Ascending aorta (tissue), 2 donors: ENCODE measurements at regions not wholly inside any gene's neighbourhood (a gene's known extent, or its start where the extent isn't known, plus 50 kb on each side); places are given as distances from the start of the nearest gene placed in this dataset.

Experiments
- DNase-seq, 2 donors: peaks; one replicate each; pipeline ENCODE4 v3.0.0-alpha.2; 2019; ENCODE audit warnings: low spot score in 2 of 2
- H3K27ac ChIP-seq, 2 donors: fragments of 200-600 bp; sonication (generic); one replicate each; pipeline ENCODE4 v1.5.1; 2016 to 2017; ENCODE audit warnings: mild to moderate bottlenecking in 1 of 2
- H3K27me3 ChIP-seq: fragments of 200-600 bp; sonication (generic); one replicate; pipeline ENCODE4 v1.5.1; 2017
- H3K36me3 ChIP-seq, 2 donors: fragments of 200-600 bp; sonication (generic); one replicate each; pipeline ENCODE4 v1.5.1; 2016
- H3K4me1 ChIP-seq, 2 donors: fragments of 200-600 bp; sonication (generic); one replicate each; pipeline ENCODE4 v1.5.1; 2016 to 2017; ENCODE audit warnings: mild to moderate bottlenecking in 1 of 2
- H3K4me3 ChIP-seq, 2 donors: fragments of 200-600 bp; sonication (generic); one replicate each; pipeline ENCODE4 v1.5.1; 2016 to 2017; ENCODE audit warnings: mild to moderate bottlenecking in 1 of 2
- H3K9me3 ChIP-seq, 2 donors: fragments of 200-600 bp; sonication (generic); one replicate each; pipeline ENCODE4 v1.5.1; 2016
- intact Hi-C: fragments of 100-400 bp; cut with DNase I; formaldehyde crosslinking; loops from one replicate; pipeline ENCODE4 v1.15.1; 2023
- TF ChIP-seq, protein P1 (sequence below), 3 experiments: fragments of 200-600 bp in 2 of 3; fragments of 450-650 bp in 1 of 3; sonication (generic) in 2 of 3; IDR thresholded peaks; one replicate each; pipeline ENCODE4 v1.5.1; 2016 to 2019; ENCODE audit warnings: antibody characterized with exemption in 3 of 3, mild to moderate bottlenecking in 1 of 3, moderate library complexity in 1 of 3

DNA sequence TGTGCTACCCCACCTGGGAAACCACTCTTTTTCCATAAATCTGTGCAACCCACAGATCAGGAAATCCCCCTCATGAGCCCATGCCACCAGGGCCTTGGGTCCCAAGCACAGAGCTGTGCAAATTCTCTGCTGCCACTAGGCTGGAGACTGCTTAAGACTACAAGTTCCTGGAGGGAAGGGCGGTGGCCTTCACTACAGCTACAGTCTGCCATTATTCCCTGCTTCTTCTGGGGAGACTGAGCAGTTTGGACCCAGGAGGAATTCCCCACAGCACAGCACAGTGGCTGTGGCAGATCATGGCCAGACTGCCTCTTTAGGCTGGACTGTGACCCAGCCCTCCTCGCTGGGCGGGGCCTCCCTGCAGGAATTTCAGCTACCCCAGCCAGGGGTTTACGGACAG is 89.7 kb upstream of the GRB10 start:
- H3K36me3 ChIP-seq: no peaks in the 10 kb centered on the region
- no peaks in the 10 kb centered on the region for H3K9me3 ChIP-seq
- peaks cover 0 to 10% of the 10 kb centered on the region in 2 donors for H3K4me1 ChIP-seq
- no peak for DNase-seq
- no peaks in the 10 kb centered on the region for H3K27me3 ChIP-seq
- TF ChIP-seq, protein P1, sequence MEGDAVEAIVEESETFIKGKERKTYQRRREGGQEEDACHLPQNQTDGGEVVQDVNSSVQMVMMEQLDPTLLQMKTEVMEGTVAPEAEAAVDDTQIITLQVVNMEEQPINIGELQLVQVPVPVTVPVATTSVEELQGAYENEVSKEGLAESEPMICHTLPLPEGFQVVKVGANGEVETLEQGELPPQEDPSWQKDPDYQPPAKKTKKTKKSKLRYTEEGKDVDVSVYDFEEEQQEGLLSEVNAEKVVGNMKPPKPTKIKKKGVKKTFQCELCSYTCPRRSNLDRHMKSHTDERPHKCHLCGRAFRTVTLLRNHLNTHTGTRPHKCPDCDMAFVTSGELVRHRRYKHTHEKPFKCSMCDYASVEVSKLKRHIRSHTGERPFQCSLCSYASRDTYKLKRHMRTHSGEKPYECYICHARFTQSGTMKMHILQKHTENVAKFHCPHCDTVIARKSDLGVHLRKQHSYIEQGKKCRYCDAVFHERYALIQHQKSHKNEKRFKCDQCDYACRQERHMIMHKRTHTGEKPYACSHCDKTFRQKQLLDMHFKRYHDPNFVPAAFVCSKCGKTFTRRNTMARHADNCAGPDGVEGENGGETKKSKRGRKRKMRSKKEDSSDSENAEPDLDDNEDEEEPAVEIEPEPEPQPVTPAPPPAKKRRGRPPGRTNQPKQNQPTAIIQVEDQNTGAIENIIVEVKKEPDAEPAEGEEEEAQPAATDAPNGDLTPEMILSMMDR (IDR thresholded peaks at IDR 0.05): no peak
- intact Hi-C loops: no loop called here
- H3K4me3 ChIP-seq: no peak overlapping the region
- H3K27ac ChIP-seq: no peak overlapping the region

DNA sequence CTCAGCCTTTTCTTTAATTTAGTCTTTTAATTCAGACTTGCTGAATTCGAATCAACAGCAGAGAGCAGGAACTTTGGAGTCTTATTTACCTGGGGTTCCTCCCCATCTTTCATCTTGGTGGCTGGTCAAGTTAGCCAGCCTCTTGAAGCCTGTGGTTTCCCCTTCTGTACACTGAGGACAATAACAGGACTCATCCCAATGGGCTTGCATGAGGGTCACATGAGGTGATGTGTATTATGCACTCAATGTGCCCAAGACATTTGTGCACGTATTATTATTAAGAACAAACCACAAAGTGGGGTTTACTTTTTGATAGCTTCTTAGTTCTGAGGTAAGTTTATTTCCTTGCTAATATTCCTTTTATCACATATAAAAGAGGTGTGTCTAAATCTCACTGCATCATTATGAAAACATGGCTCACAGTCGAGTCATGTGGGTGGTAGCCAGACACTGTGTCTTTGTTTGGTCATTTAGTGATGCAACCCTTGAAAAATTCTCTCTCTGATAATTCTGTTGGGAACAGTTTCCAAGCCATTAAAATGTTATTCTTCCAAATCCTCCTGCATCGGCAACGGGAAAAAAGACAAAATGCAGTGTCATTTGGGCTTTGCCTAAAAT is 86.5 kb upstream of the GRB10 start:
- Histone ChIP-seq H3K9me3 (no peaks in the 10 kb centered on the region), H3K4me3 (no peak overlapping the region), H3K4me1 (peaks cover 0 to 10% of the 10 kb centered on the region in 2 donors), H3K27me3 (no peaks in the 10 kb centered on the region), H3K36me3 (no peaks in the 10 kb centered on the region), H3K27ac (peak overlapping the region in 1 of 2 donors; percentile 21)
- TF ChIP-seq, protein P1 (IDR thresholded peaks at IDR 0.05): no peak
- peak in 1 of 2 donors; percentile 79 for DNase-seq
- intact Hi-C loops: loop anchor here (1.0 to 5.0 kb wide), 5 partner anchors 30 to 212 kb away; no protein-coding TSS in a partner anchor

DNA sequence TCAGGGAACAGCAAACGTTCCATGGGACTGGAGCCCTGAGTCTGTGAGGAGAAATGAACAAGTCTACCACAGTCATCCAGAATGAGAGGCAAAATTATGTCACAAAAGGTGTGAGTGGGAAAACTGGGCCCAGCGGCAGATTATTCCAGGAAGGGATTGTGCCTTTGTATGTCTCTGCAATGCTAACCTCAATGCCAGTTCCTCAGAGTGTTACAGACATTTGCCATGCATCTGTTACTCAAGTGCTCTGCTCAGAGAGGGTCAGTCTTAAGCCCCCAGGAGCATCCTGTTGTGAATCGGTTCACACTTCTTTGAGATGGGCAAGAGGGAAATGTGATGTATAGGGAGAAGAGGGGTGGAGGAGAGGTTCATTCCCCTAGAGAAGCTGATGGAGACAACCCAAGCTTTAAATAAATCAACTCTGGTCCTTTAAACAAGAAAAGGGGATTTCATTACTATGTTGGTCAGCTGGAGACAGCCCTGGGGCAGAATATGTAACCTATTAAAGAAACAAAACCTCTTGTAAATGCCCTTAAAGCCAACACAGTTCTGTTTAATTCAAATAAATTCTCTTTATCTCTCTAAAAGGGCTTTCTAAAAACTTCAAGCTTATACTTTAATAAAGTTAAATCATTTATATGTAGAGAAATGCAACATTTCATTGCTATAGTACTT is 85.9 kb upstream of the GRB10 start:
- intact Hi-C loops: loop anchor here (1.0 to 5.0 kb wide), 5 partner anchors 29 to 211 kb away; no protein-coding TSS in a partner anchor
- Histone ChIP-seq H3K27ac (peak overlapping the region in 1 of 2 donors; percentile 12), H3K36me3 (no peaks in the 10 kb centered on the region), H3K9me3 (no peaks in the 10 kb centered on the region), H3K4me1 (peaks cover 0 to 10% of the 10 kb centered on the region in 2 donors), H3K4me3 (no peak overlapping the region), H3K27me3 (no peaks in the 10 kb centered on the region)
- TF ChIP-seq, protein P1 (IDR thresholded peaks at IDR 0.05): no peak
- no peak for DNase-seq

DNA sequence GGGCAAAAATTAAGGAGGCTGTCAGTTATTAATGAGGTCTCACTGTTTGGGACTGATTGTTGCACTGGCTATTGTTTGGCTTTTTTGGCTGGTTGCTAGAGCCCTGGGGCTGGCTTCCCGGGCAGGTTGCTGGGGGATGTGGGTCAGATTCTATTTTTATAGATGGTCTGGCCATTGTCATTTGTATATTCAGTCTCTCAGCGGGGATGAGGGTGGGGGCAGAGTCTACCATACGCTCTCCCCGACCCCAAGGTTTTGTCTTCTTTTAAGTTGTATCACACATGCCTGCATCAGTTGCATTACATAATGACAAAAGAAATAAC is 84.3 kb upstream of the GRB10 start:
- Histone ChIP-seq H3K27ac (no peak overlapping the region), H3K4me3 (no peak overlapping the region), H3K27me3 (no peaks in the 10 kb centered on the region), H3K4me1 (peaks cover 0 to 10% of the 10 kb centered on the region in 2 donors), H3K36me3 (no peaks in the 10 kb centered on the region), H3K9me3 (no peaks in the 10 kb centered on the region)
- no peak for DNase-seq
- intact Hi-C loops: loop anchor here (5.0 kb wide), 3 partner anchors 40 to 210 kb away; no protein-coding TSS in a partner anchor
- TF ChIP-seq, protein P1 (IDR thresholded peaks at IDR 0.05): no peak

DNA sequence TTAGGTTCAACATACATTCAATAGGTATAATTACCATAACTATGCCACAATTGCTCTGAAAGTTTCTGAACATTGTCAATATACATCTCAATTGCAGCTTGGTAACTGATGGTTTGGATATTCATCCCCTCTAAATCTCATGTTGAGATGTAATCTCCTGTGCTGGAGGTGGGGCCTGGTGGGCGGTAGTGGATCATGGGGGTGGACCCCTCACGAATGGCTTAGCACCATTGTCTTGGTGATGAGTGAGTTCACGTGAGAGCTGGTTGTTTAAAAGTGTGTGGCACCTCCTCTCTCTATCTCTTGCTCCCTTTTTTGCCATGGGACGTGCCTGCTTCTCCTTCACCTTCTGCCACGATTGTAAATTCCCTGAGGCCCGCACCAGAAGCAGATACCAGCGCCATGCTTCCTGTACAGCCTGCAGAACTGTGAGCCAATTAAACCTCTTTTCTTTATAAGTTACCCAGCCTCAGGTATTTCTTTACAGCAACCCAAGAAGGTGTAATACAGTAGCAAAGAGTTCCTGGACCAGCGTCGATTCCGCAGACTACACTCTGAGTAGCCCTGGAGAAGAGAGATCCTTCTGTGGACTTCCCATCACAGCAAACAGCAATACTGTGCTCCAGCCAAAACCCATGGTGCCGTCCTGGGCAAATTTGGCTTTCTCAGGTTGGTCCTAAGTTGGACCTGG is 83.8 kb upstream of the GRB10 start:
- H3K4me3 ChIP-seq: no peak overlapping the region

More for the DNA sequence above, 83.8 kb upstream of the GRB10 start:
- H3K36me3 ChIP-seq: no peaks in the 10 kb centered on the region
- intact Hi-C loops: loop anchor here (5.0 kb wide), 3 partner anchors 39 to 209 kb away; no protein-coding TSS in a partner anchor
- no peak overlapping the region for H3K27ac ChIP-seq
- H3K27me3 ChIP-seq: no peaks in the 10 kb centered on the region
- TF ChIP-seq, protein P1 (IDR thresholded peaks at IDR 0.05): no peak
- DNase-seq: no peak
- H3K9me3 ChIP-seq: no peaks in the 10 kb centered on the region
- peaks cover 0 to 10% of the 10 kb centered on the region in 2 donors for H3K4me1 ChIP-seq
